ENCODE measurements at regions not wholly inside any gene's neighbourhood (a gene's known extent, or its start where the extent isn't known, plus 50 kb on each side); places are given as distances from the start of the nearest gene placed in this dataset.

DNA sequence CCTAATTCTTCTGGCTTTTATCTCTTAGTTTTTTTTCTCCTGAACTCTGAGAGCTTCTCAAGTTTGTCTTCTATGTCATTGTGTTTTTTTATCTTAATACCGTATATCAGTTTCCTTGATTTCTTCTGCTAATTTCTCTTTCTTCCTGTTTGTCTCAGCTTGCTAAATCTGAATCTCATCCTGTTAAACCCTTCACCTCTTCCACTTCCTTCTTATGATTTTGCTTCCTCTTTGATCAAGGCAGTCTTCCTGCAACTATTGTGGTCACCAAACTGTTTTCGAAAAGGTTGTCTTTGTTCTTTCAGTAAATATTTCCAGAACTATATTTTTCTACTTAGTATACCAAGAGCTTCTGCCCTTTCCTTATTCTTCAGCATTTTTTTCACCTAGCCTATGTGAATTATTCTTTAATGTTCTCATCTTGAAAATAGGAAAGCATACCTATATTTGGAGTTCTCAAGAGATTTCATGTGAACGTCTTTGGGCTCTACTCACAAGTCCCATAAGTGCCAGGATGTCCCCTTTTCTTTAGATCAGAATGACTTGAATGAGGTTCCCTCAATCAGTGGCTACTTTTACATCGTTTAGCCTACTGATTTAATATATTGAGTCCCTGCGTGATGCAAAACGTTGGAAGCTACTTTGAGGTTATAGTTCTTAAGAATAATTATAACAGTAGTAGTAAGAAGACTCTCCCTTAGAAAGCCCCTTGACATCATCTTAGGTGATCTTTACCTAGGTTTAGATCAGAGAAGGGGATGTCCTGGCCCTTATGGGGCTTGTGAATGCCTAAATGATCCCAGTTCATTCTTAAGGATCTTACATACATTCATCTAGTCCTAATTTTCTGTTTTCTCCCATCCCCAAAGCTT, 415.4 kb upstream of the AUTS2 start:
- H3K27ac ChIP-seq (ENCODE audit: low read depth, low read length) = peak overlapping the region; percentile 23
- no peaks in the 10 kb centered on the region for H3K36me3 ChIP-seq (ENCODE audit: control insufficient read depth in 5 of 5, insufficient read depth in 5 of 5, low read length in 5 of 5)
- peaks cover 0 to 2% (median 0%) of the 10 kb centered on the region in 5 donors for H3K27me3 ChIP-seq (ENCODE audit: control insufficient read depth in 5 of 5, insufficient read depth in 4 of 5, low read length in 5 of 5)
- H3K9me3 ChIP-seq (ENCODE audit: control insufficient read depth in 5 of 5, low read length in 5 of 5) = no peaks in the 10 kb centered on the region
- H3K4me1 ChIP-seq (ENCODE audit: control insufficient read depth in 5 of 5, insufficient read depth in 5 of 5, low read length in 5 of 5) = peaks cover 0 to 14% (median 4%) of the 10 kb centered on the region in 5 donors
- no peak overlapping the region for H3K4me3 ChIP-seq (ENCODE audit: low read depth in 1 of 5, low read length in 5 of 5)
- H3K9ac ChIP-seq (ENCODE audit: low read length in 5 of 5) = no peak overlapping the region

DNA sequence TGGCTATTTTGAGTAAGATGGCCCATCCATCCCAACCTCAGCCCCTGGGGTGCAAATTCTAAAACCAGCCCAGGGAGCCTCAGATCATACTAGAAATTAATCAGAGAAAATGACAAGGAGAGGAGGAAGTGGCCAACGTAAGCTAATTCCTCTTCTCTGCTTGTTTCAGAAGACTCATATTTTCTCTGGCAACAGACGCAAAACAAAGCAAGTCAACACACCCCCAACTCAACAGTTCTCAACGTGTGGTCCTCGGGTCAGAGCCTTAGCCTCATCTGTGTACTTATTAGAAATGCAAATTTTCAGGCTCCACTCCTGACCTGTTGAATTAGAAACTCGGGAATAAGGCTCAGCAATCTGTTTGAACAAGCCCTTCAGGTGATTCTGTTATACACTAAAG, 413.9 kb upstream of the AUTS2 start:
- peak overlapping the region in 3 of 5 donors; percentile 3 to 16 (median 8) for H3K4me3 ChIP-seq (ENCODE audit: low read depth in 1 of 5, low read length in 5 of 5)
- no peak overlapping the region for H3K9ac ChIP-seq (ENCODE audit: low read length in 5 of 5)
- H3K4me1 ChIP-seq (ENCODE audit: control insufficient read depth in 5 of 5, insufficient read depth in 5 of 5, low read length in 5 of 5) = peaks cover 0 to 14% (median 4%) of the 10 kb centered on the region in 5 donors
- no peaks in the 10 kb centered on the region for H3K9me3 ChIP-seq (ENCODE audit: control insufficient read depth in 5 of 5, low read length in 5 of 5)
- no peaks in the 10 kb centered on the region for H3K36me3 ChIP-seq (ENCODE audit: control insufficient read depth in 5 of 5, insufficient read depth in 5 of 5, low read length in 5 of 5)
- no peak overlapping the region for H3K27ac ChIP-seq (ENCODE audit: low read depth, low read length)
- no peaks in the 10 kb centered on the region for H3K27me3 ChIP-seq (ENCODE audit: control insufficient read depth in 5 of 5, insufficient read depth in 4 of 5, low read length in 5 of 5)

DNA sequence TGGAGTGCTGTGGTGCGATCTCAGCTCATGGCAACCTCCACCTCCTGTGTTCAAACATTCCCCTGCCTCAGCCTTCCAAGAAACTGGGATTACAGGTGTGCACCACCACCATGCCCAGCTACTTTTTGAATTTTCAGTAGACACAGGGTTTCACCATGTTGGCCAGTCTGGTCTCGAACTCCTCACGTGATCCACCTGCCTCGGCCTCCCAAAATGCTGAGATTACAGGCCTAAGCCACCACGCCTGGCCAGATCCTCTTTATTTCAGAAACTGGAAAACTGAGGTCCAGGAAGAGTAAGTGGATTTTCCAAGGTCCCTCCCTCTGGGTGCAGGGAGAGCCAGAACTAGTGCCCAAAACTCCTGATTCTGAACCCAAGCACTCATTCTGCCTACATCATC, 413.1 kb upstream of the AUTS2 start:
- Histone ChIP-seq H3K36me3 (ENCODE audit: control insufficient read depth in 5 of 5, insufficient read depth in 5 of 5, low read length in 5 of 5) (no peaks in the 10 kb centered on the region), H3K27ac (ENCODE audit: low read depth, low read length) (no peak overlapping the region), H3K27me3 (ENCODE audit: control insufficient read depth in 5 of 5, insufficient read depth in 4 of 5, low read length in 5 of 5) (no peaks in the 10 kb centered on the region), H3K4me1 (ENCODE audit: control insufficient read depth in 5 of 5, insufficient read depth in 5 of 5, low read length in 5 of 5) (peaks cover 0 to 14% (median 4%) of the 10 kb centered on the region in 5 donors), H3K9me3 (ENCODE audit: control insufficient read depth in 5 of 5, low read length in 5 of 5) (no peaks in the 10 kb centered on the region), H3K9ac (ENCODE audit: low read length in 5 of 5) (no peak overlapping the region), H3K4me3 (ENCODE audit: low read depth in 1 of 5, low read length in 5 of 5) (no peak overlapping the region)

DNA sequence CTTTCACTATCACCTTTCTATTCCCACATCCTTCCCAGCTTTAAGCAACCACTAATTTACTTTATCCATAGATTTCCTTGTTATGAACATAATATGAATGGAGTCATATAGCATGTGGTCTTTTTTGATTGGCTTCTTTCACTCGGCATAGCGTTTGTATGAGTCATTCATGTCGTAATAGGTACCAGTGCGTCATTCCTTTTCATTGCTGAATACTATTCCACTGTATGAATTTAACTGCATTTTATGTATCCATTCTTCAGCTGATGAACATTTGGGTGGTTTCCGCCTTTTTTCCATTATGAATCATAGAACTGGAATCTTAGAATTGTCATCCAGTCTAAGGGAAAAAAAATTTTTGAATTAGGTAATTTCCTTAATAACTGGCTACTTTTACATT, 411.3 kb upstream of the AUTS2 start:
- Histone ChIP-seq H3K36me3 (ENCODE audit: control insufficient read depth in 5 of 5, insufficient read depth in 5 of 5, low read length in 5 of 5) (no peaks in the 10 kb centered on the region), H3K9ac (ENCODE audit: low read length in 5 of 5) (no peak overlapping the region), H3K4me3 (ENCODE audit: low read depth in 1 of 5, low read length in 5 of 5) (no peak overlapping the region), H3K4me1 (ENCODE audit: control insufficient read depth in 5 of 5, insufficient read depth in 5 of 5, low read length in 5 of 5) (peaks cover 0 to 21% (median 11%) of the 10 kb centered on the region in 5 donors), H3K27ac (ENCODE audit: low read depth, low read length) (no peak overlapping the region), H3K9me3 (ENCODE audit: control insufficient read depth in 5 of 5, low read length in 5 of 5) (no peaks in the 10 kb centered on the region), H3K27me3 (ENCODE audit: control insufficient read depth in 5 of 5, insufficient read depth in 4 of 5, low read length in 5 of 5) (no peaks in the 10 kb centered on the region)

DNA sequence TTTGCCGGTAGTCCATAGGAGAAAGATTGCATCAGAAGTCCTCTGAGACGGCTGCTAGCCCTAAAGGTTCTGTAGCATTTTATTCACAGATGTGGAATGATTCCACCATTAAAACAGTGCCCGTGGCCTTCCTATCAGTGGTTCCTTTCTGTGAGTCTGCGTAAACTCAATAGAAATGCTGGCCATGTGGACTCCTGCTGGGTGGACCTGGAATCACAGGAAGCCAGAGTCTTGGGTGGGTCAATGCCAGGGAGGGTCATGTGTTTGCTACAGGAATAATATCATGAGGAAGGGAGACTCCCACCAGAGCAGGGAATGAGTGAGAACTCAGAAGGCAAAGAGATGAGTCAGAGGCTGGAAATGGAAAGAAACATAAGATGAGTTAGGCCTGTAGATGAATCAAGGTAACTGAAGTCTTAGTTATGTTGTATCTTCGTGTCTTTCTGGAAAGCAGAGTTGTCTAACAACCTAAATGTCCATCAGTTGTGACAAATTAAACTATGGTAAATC, 410.4 kb upstream of the AUTS2 start:
- Histone ChIP-seq H3K4me3 (ENCODE audit: low read depth in 1 of 5, low read length in 5 of 5) (no peak overlapping the region), H3K9ac (ENCODE audit: low read length in 5 of 5) (no peak overlapping the region), H3K4me1 (ENCODE audit: control insufficient read depth in 5 of 5, insufficient read depth in 5 of 5, low read length in 5 of 5) (peaks cover 0 to 20% (median 11%) of the 10 kb centered on the region in 5 donors), H3K27me3 (ENCODE audit: control insufficient read depth in 5 of 5, insufficient read depth in 4 of 5, low read length in 5 of 5) (no peaks in the 10 kb centered on the region), H3K27ac (ENCODE audit: low read depth, low read length) (no peak overlapping the region), H3K36me3 (ENCODE audit: control insufficient read depth in 5 of 5, insufficient read depth in 5 of 5, low read length in 5 of 5) (no peaks in the 10 kb centered on the region), H3K9me3 (ENCODE audit: control insufficient read depth in 5 of 5, low read length in 5 of 5) (no peaks in the 10 kb centered on the region)

DNA sequence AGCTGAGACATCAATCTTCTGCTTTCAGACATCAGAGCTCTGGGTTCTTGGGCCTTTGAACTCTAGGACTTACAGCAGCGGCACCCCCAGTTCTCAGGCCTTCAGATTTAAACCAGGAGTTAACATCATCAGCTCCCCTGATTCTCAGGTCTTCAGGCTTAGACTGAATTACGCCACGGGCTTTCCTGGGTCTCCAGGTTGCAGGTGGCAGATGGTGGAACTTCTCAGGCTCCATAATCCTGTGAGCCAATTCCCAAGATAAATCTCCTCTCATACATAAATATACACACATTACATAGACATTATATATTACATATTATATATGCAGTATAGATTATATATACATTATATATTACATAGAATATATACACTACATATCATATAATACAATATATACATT, 408.9 kb upstream of the AUTS2 start:
- H3K27ac ChIP-seq (ENCODE audit: low read depth, low read length) = no peak overlapping the region
- no peak overlapping the region for H3K4me3 ChIP-seq (ENCODE audit: low read depth in 1 of 5, low read length in 5 of 5)
- no peaks in the 10 kb centered on the region for H3K36me3 ChIP-seq (ENCODE audit: control insufficient read depth in 5 of 5, insufficient read depth in 5 of 5, low read length in 5 of 5)
- H3K9ac ChIP-seq (ENCODE audit: low read length in 5 of 5) = no peak overlapping the region
- H3K9me3 ChIP-seq (ENCODE audit: control insufficient read depth in 5 of 5, low read length in 5 of 5) = peaks cover 0 to 4% (median 0%) of the 10 kb centered on the region in 5 donors
- H3K4me1 ChIP-seq (ENCODE audit: control insufficient read depth in 5 of 5, insufficient read depth in 5 of 5, low read length in 5 of 5) = peaks cover 0 to 10% (median 5%) of the 10 kb centered on the region in 5 donors
- no peaks in the 10 kb centered on the region for H3K27me3 ChIP-seq (ENCODE audit: control insufficient read depth in 5 of 5, insufficient read depth in 4 of 5, low read length in 5 of 5)

DNA sequence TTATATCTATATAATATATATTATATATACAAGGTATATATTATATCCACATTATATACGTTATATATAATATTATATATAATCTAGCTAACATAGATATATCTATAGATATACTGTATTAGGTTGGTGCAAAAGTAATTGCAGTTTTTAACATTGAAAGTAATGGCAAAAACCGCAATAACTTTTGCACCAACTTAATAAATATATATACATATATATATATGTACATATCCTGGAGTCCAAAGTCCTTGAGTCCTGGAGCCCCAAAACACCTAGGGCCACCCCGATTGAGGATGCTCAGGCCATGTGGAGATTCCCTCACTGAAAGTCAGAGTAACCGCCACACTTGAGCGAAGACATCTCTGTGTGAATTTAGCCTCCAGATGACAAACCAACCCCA, 408.2 kb upstream of the AUTS2 start:
- Histone ChIP-seq H3K4me1 (ENCODE audit: control insufficient read depth in 5 of 5, insufficient read depth in 5 of 5, low read length in 5 of 5) (peaks cover 0 to 7% (median 4%) of the 10 kb centered on the region in 5 donors), H3K9me3 (ENCODE audit: control insufficient read depth in 5 of 5, low read length in 5 of 5) (peaks cover 0 to 4% (median 0%) of the 10 kb centered on the region in 5 donors), H3K36me3 (ENCODE audit: control insufficient read depth in 5 of 5, insufficient read depth in 5 of 5, low read length in 5 of 5) (no peaks in the 10 kb centered on the region), H3K27me3 (ENCODE audit: control insufficient read depth in 5 of 5, insufficient read depth in 4 of 5, low read length in 5 of 5) (no peaks in the 10 kb centered on the region), H3K4me3 (ENCODE audit: low read depth in 1 of 5, low read length in 5 of 5) (no peak overlapping the region), H3K9ac (ENCODE audit: low read length in 5 of 5) (no peak overlapping the region), H3K27ac (ENCODE audit: low read depth, low read length) (no peak overlapping the region)

DNA sequence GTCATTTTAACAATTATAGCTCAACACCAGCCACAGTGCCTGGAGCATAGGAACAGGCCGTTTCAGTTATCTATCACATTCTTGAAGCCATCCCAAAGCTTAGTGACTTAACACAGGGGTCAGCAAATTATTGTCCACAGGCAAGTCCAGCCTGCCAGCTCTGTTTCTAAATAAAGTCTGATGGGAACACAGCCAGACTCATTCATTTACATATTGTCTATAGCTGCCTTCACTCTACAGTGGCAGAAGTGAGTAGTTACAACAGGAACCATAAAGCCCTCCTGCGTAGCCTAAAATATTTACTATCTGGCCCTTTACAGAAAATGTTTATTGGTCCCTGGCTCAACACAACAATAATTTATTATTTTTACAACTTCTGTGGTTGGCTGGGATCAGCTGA, 407.5 kb upstream of the AUTS2 start:
- H3K9me3 ChIP-seq (ENCODE audit: control insufficient read depth in 5 of 5, low read length in 5 of 5) = peaks cover 0 to 4% (median 0%) of the 10 kb centered on the region in 5 donors
- H3K4me3 ChIP-seq (ENCODE audit: low read depth in 1 of 5, low read length in 5 of 5) = no peak overlapping the region
- H3K9ac ChIP-seq (ENCODE audit: low read length in 5 of 5) = no peak overlapping the region
- H3K27me3 ChIP-seq (ENCODE audit: control insufficient read depth in 5 of 5, insufficient read depth in 4 of 5, low read length in 5 of 5) = no peaks in the 10 kb centered on the region
- H3K27ac ChIP-seq (ENCODE audit: low read depth, low read length) = no peak overlapping the region
- peaks cover 0 to 7% (median 4%) of the 10 kb centered on the region in 5 donors for H3K4me1 ChIP-seq (ENCODE audit: control insufficient read depth in 5 of 5, insufficient read depth in 5 of 5, low read length in 5 of 5)
- H3K36me3 ChIP-seq (ENCODE audit: control insufficient read depth in 5 of 5, insufficient read depth in 5 of 5, low read length in 5 of 5) = no peaks in the 10 kb centered on the region

DNA sequence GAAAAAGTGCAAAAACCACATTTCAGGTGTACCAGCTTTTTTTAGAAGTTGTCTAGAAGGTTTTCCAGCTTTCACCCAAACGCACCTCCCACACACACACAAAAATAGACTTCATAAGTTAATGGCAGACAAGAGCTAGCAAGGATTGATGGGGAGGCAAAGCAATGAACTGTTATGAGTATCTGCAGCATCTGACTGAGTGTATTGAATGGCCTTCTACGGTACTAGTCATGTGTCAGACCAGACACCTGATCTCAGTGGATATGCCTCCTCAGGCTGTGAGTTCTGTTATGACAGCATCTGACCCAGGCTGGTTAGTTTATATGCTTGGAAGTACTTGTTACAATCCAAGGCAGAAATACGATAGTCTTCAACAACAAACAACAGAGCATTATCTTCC, 406.1 kb upstream of the AUTS2 start:
- Histone ChIP-seq H3K9ac (ENCODE audit: low read length in 5 of 5) (no peak overlapping the region), H3K4me1 (ENCODE audit: control insufficient read depth in 5 of 5, insufficient read depth in 5 of 5, low read length in 5 of 5) (peaks cover 0 to 7% (median 4%) of the 10 kb centered on the region in 5 donors), H3K36me3 (ENCODE audit: control insufficient read depth in 5 of 5, insufficient read depth in 5 of 5, low read length in 5 of 5) (no peaks in the 10 kb centered on the region)

DNA sequence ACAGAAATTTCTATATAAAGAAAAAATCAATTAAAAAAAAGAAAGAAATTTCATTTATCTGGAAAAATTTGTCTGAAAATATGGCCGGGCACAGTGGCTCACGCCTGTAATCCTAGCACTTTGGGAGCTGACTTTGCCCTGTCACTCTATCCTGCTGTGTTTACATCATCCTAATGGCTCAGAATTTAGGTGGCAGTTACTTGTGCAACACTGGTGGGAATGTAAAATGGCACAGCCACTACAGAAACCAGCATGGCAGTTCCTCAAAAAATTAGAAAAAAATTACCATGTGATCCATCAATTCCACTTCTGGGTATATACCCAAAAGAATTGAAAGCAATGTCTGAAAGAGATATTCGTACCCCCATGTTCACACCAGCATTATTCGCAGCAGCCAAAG, 405.2 kb upstream of the AUTS2 start:
- H3K36me3 ChIP-seq (ENCODE audit: control insufficient read depth in 5 of 5, insufficient read depth in 5 of 5, low read length in 5 of 5) = no peaks in the 10 kb centered on the region
- H3K4me3 ChIP-seq (ENCODE audit: low read depth in 1 of 5, low read length in 5 of 5) = no peak overlapping the region
- no peak overlapping the region for H3K27ac ChIP-seq (ENCODE audit: low read depth, low read length)
- H3K9ac ChIP-seq (ENCODE audit: low read length in 5 of 5) = no peak overlapping the region
- H3K9me3 ChIP-seq (ENCODE audit: control insufficient read depth in 5 of 5, low read length in 5 of 5) = peaks cover 4 to 7% (median 4%) of the 10 kb centered on the region in 5 donors
- H3K4me1 ChIP-seq (ENCODE audit: control insufficient read depth in 5 of 5, insufficient read depth in 5 of 5, low read length in 5 of 5) = peaks cover 0 to 7% (median 4%) of the 10 kb centered on the region in 5 donors
- H3K27me3 ChIP-seq (ENCODE audit: control insufficient read depth in 5 of 5, insufficient read depth in 4 of 5, low read length in 5 of 5) = no peaks in the 10 kb centered on the region

More for the DNA sequence above, 406.1 kb upstream of the AUTS2 start:
- Histone ChIP-seq H3K9me3 (ENCODE audit: control insufficient read depth in 5 of 5, low read length in 5 of 5) (peaks cover 4 to 7% (median 4%) of the 10 kb centered on the region in 5 donors), H3K4me3 (ENCODE audit: low read depth in 1 of 5, low read length in 5 of 5) (no peak overlapping the region), H3K27ac (ENCODE audit: low read depth, low read length) (no peak overlapping the region), H3K27me3 (ENCODE audit: control insufficient read depth in 5 of 5, insufficient read depth in 4 of 5, low read length in 5 of 5) (no peaks in the 10 kb centered on the region)
